HCT116 (cell line): ENCODE measurements at regions not wholly inside any gene's neighbourhood (a gene's known extent, or its start where the extent isn't known, plus 50 kb on each side); places are given as distances from the start of the nearest gene placed in this dataset.

ENCODE experiments used
- ATAC-seq: fragments of 200-7000 bp; cut with Tn5 transposase; 2 replicates; pipeline ENCODE4 v1.9.1; 2020; ENCODE audit warnings: mild to moderate bottlenecking, moderate library complexity
- BruUV-seq: library from RNA; stranded (reverse); fragments of 400-500 nt; replicated peaks from 2 replicates; lab custom pipeline; 2021; lab: Mats Ljungman, UMichigan
- CTCF ChIA-PET: fragments of 300-600 bp; sonication (Branson Sonifier 250); formaldehyde crosslinking; loops from one replicate; lab custom pipeline; 2021; ENCODE audit warnings: antibody characterized with exemption; lab: Charles Lee
- POLR2A ChIA-PET: fragments of 300-600, 350-600 bp; sonication (Branson Sonifier 250); formaldehyde crosslinking; loops from one replicate; lab custom pipeline; 2021; ENCODE audit warnings: antibody characterized with exemption; lab: Charles Lee
- RAD21 ChIA-PET, 2 experiments: fragments of 300-600 bp; sonication (Branson Sonifier 250); formaldehyde crosslinking; loops; one replicate each; lab custom pipeline; 2023; ENCODE audit warnings: low total read pairs in 2 of 2; ENCODE audit not compliant: uncharacterized antibody in 2 of 2, unreplicated experiment in 2 of 2, low non-redundant PET in 1 of 2; lab: Charles Lee
- DNase-seq: peaks from one replicate; pipeline ENCODE4 v3.0.0-alpha.2; 2010; ENCODE audit warnings: low read depth, low spot score
- H2AFZ ChIP-seq: fragments of 200-600 bp; shearing (Covaris generic), sonication (generic); 2 replicates; pipeline ENCODE4 v1.6.1; 2017; ENCODE audit warnings: low read depth, mixed run types, mixed read lengths, antibody characterized with exemption, low read length; ENCODE audit not compliant: poor library complexity, severe bottlenecking
- H3K27ac ChIP-seq: 2 replicates; pipeline ENCODE4 v1.5.1; 2012; ENCODE audit warnings: low read depth, low read length
- H3K27me3 ChIP-seq: fragments of 200-600 bp; sonication (generic); 2 replicates; pipeline ENCODE4 v1.6.1; 2016; ENCODE audit warnings: mixed run types, low read length, mixed read lengths; ENCODE audit not compliant: insufficient read depth
- H3K36me3 ChIP-seq, 2 experiments: fragments of 200-500 bp in 1 of 2; fragments of 200-600 bp in 1 of 2; sonication (Bioruptor generic) in 1 of 2; sonication (generic) in 1 of 2; 2 replicates each; pipeline versions ENCODE4 v1.5.1 to v1.6.1; 2014 to 2016; ENCODE audit warnings: low read length in 2 of 2, inconsistent platforms in 1 of 2, mixed read lengths in 1 of 2, mixed run types in 1 of 2; ENCODE audit not compliant: insufficient read depth in 2 of 2, control insufficient read depth in 1 of 2
- H3K4me1 ChIP-seq, 2 experiments: fragments of 200-600 bp in 1 of 2; sonication (generic) in 1 of 2; 2 replicates each; pipeline versions ENCODE4 v1.5.1 to v1.6.1; 2012 to 2017; ENCODE audit warnings: low read length in 2 of 2, inconsistent platforms in 1 of 2, mild to moderate bottlenecking in 1 of 2, mixed read lengths in 1 of 2, mixed run types in 1 of 2, moderate library complexity in 1 of 2; ENCODE audit not compliant: insufficient read depth in 2 of 2, control insufficient read depth in 1 of 2
- H3K4me2 ChIP-seq: fragments of 200-600 bp; sonication (generic); 2 replicates; pipeline ENCODE4 v1.6.1; 2017; ENCODE audit warnings: mixed run types, low read length, mixed read lengths
- H3K4me3 ChIP-seq, 2 experiments: fragments of 200-600 bp in 1 of 2; sonication (generic) in 1 of 2; replicated peaks in 1 of 2; 2 replicates each; pipeline ENCODE4 v1.5.1; 2011 to 2016; ENCODE audit warnings: low read length in 2 of 2, control low read depth in 1 of 2, low read depth in 1 of 2, mild to moderate bottlenecking in 1 of 2, mixed read lengths in 1 of 2, mixed run types in 1 of 2
- H3K79me2 ChIP-seq: fragments of 200-600 bp; sonication (generic); 2 replicates; pipeline ENCODE4 v1.6.1; 2017; ENCODE audit warnings: mild to moderate bottlenecking, mixed run types, low read length, moderate library complexity, mixed read lengths; ENCODE audit not compliant: insufficient read depth
- H3K9ac ChIP-seq: fragments of 200-600 bp; sonication (generic); 2 replicates; pipeline ENCODE4 v1.6.1; 2016; ENCODE audit warnings: low read length, mixed read lengths
- H3K9me2 ChIP-seq: fragments of 200-600 bp; sonication (generic), shearing (Covaris generic); 2 replicates; pipeline ENCODE4 v1.6.1; 2017; ENCODE audit warnings: mixed run types, mild to moderate bottlenecking, moderate library complexity; ENCODE audit not compliant: insufficient read depth
- H3K9me3 ChIP-seq, 2 experiments: fragments of 200-500 bp in 1 of 2; fragments of 200-600 bp in 1 of 2; sonication (Bioruptor generic) in 1 of 2; sonication (generic) in 1 of 2; 2 replicates each; pipeline ENCODE4 v1.6.1; 2014 to 2017; ENCODE audit warnings: low read length in 2 of 2, mixed read lengths in 2 of 2, inconsistent platforms in 1 of 2, low read depth in 1 of 2, mild to moderate bottlenecking in 1 of 2, mixed run types in 1 of 2, moderate library complexity in 1 of 2; ENCODE audit not compliant: control insufficient read depth in 1 of 2, insufficient read depth in 1 of 2
- H4K20me1 ChIP-seq: fragments of 200-600 bp; sonication (generic), shearing (Covaris generic); 2 replicates; pipeline ENCODE4 v1.6.1; 2017; ENCODE audit warnings: mixed run types, mild to moderate bottlenecking, moderate library complexity; ENCODE audit not compliant: insufficient read depth
- CBX3 ChIP-seq: IDR thresholded peaks from 2 replicates; pipeline ENCODE4 v1.6.1; 2012; ENCODE audit warnings: low read depth
- FOSL1 ChIP-seq: IDR thresholded peaks from 2 replicates; pipeline ENCODE4 v1.6.1; 2012; ENCODE audit warnings: low read depth
- JUND ChIP-seq: IDR thresholded peaks from 2 replicates; pipeline ENCODE4 v1.6.1; 2012
- POLR2AphosphoS5 ChIP-seq: IDR thresholded peaks from 2 replicates; pipeline ENCODE4 v1.6.1; 2011; ENCODE audit warnings: mild to moderate bottlenecking, low read depth, low read length, moderate library complexity
- RAD21 ChIP-seq: IDR thresholded peaks from 2 replicates; pipeline ENCODE4 v1.6.1; 2012; ENCODE audit warnings: low read depth, mild to moderate bottlenecking
- SP1 ChIP-seq: IDR thresholded peaks from 2 replicates; pipeline ENCODE4 v1.6.1; 2012; ENCODE audit warnings: low read depth
- YY1 ChIP-seq: IDR thresholded peaks from 2 replicates; pipeline ENCODE4 v1.6.1; 2011; ENCODE audit warnings: low read length, low read depth, moderate library complexity, mild to moderate bottlenecking; ENCODE audit not compliant: insufficient replicate concordance; ENCODE audit errors: extremely low read depth
- ZBTB33 ChIP-seq: IDR thresholded peaks from 2 replicates; pipeline ENCODE4 v1.6.1; 2011; ENCODE audit warnings: mild to moderate bottlenecking, low read length, moderate library complexity; ENCODE audit not compliant: insufficient replicate concordance; ENCODE audit errors: extremely low read depth
- ZFX ChIP-seq: fragments of 450-650 bp; IDR thresholded peaks from 2 replicates; pipeline ENCODE4 v1.6.1; 2017
- ZNF274 ChIP-seq: fragments of 200-500 bp; sonication (Bioruptor generic); IDR thresholded peaks from 2 replicates; pipeline ENCODE4 v1.6.1; 2014; ENCODE audit warnings: mild to moderate bottlenecking, low read depth, low read length, inconsistent platforms
- intact Hi-C: fragments of 100-400 bp; cut with micrococcal nuclease; formaldehyde crosslinking; loops from 2 replicates; pipeline ENCODE4 v1.10.0; 2022
- TF ChIP-seq, protein P1 (sequence below): IDR thresholded peaks from 2 replicates; pipeline ENCODE4 v1.6.1; 2012; ENCODE audit warnings: low read depth

DNA sequence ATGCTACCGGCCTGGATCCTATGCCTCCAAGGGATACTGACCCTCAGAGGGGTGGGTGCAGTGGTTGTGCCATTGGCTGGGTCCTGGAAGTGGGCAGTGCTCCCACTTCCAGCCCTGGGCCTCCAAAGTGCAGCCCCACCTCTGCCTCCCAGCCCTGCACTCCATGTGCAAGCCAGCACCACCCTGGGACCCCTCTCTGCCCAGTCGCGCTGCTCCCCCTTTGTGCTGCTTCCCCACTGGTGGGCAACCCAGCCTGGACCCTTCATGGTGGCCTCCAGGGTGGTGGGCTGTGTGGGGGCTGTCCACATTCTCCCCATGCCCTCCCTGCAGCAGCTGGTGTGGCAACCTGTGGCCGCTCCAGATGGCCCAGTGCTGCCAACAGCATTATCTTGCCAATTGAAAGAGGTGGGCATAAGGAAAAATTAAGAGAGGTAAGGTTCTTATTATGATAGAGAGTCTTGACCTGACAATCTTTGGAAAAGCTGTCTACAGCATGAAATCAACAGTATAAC is 309.7 kb downstream of the GUCY2F start:
- no TSS peak for BruUV-seq
- Histone ChIP-seq H2AFZ (no peak overlapping the region), H3K27me3 (no peaks in the 10 kb centered on the region), H3K79me2 (no peaks in the 10 kb centered on the region), H3K9me3 (no peaks in the 10 kb centered on the region), H3K9me2 (no peaks in the 10 kb centered on the region), H4K20me1 (no peaks in the 10 kb centered on the region), H3K4me3 (no peak overlapping the region), H3K4me1 (no peaks in the 10 kb centered on the region), H3K36me3 (no peaks in the 10 kb centered on the region), H3K27ac (no peak overlapping the region), H3K4me2 (no peak overlapping the region), H3K9ac (no peak overlapping the region)
- RAD21 ChIA-PET: no interaction called here
- POLR2A ChIA-PET: no interaction called here
- intact Hi-C loops: no loop called here
- TF ChIP-seq JUND: no peak
- TF ChIP-seq FOSL1: no peak
- no peak for TF ChIP-seq ZFX
- TF ChIP-seq, protein P1, sequence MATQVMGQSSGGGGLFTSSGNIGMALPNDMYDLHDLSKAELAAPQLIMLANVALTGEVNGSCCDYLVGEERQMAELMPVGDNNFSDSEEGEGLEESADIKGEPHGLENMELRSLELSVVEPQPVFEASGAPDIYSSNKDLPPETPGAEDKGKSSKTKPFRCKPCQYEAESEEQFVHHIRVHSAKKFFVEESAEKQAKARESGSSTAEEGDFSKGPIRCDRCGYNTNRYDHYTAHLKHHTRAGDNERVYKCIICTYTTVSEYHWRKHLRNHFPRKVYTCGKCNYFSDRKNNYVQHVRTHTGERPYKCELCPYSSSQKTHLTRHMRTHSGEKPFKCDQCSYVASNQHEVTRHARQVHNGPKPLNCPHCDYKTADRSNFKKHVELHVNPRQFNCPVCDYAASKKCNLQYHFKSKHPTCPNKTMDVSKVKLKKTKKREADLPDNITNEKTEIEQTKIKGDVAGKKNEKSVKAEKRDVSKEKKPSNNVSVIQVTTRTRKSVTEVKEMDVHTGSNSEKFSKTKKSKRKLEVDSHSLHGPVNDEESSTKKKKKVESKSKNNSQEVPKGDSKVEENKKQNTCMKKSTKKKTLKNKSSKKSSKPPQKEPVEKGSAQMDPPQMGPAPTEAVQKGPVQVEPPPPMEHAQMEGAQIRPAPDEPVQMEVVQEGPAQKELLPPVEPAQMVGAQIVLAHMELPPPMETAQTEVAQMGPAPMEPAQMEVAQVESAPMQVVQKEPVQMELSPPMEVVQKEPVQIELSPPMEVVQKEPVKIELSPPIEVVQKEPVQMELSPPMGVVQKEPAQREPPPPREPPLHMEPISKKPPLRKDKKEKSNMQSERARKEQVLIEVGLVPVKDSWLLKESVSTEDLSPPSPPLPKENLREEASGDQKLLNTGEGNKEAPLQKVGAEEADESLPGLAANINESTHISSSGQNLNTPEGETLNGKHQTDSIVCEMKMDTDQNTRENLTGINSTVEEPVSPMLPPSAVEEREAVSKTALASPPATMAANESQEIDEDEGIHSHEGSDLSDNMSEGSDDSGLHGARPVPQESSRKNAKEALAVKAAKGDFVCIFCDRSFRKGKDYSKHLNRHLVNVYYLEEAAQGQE: no peak
- no peak for TF ChIP-seq CBX3
- TF ChIP-seq YY1: no peak
- CTCF ChIA-PET: no interaction called here
- no peak for DNase-seq
- ATAC-seq: no peak

- no peak for DNase-seq
- ChIA-PET POLR2A (no interaction called here), RAD21 (no interaction called here), CTCF (no interaction called here)
- BruUV-seq: no TSS peak
- intact Hi-C loops: no loop called here
- H3K27ac ChIP-seq: no peak overlapping the region
- no peak overlapping the region for H2AFZ ChIP-seq
- H3K79me2 ChIP-seq: no peaks in the 10 kb centered on the region
- H3K9ac ChIP-seq: no peak overlapping the region
- no peaks in the 10 kb centered on the region for H3K9me3 ChIP-seq
- no peak overlapping the region for H3K4me3 ChIP-seq
- no peak overlapping the region for H3K4me2 ChIP-seq
- no peaks in the 10 kb centered on the region for H3K27me3 ChIP-seq
- ATAC-seq: no peak
- H3K9me2 ChIP-seq: no peaks in the 10 kb centered on the region
- no peaks in the 10 kb centered on the region for H4K20me1 ChIP-seq
- H3K4me1 ChIP-seq: no peaks in the 10 kb centered on the region
- no peaks in the 10 kb centered on the region for H3K36me3 ChIP-seq
- TF ChIP-seq POLR2AphosphoS5 (no peak), ZNF274 (no peak), RAD21 (no peak), ZBTB33 (no peak), ZFX (no peak), SP1 (no peak), YY1 (no peak), JUND (no peak)
- TF ChIP-seq, protein P1: no peak
These were observed 326.7 kb downstream of the GUCY2F start for GRCh38 chrX:109155161-109155560.
